ENCODE measurements at regions not wholly inside any gene's neighbourhood (a gene's known extent, or its start where the extent isn't known, plus 50 kb on each side); places are given as distances from the start of the nearest gene placed in this dataset.
"Not testable (repeated sequence)": the region's sequence is repeated elsewhere in the genome, so short reads cannot be mapped to it uniquely, and the experiment has no call there.

- DNase-seq = no peak
Observed at GRCh38 chr12:59344224-59344623, 251.6 kb upstream of the SLC16A7 start.

GRCh38 chr12:59329462-59329861 lies 266.4 kb upstream of the SLC16A7 start:
- no peak for DNase-seq

GRCh38 chr12:59328395-59329075 lies 267.3 kb upstream of the SLC16A7 start:
- not testable (repeated sequence) for DNase-seq

GRCh38 chr12:59326457-59326856 lies 269.4 kb upstream of the SLC16A7 start:
- not testable (repeated sequence) for DNase-seq

- no peak for DNase-seq
Observed at GRCh38 chr12:59322473-59322872, 273.4 kb upstream of the SLC16A7 start.

GRCh38 chr12:59321278-59321677 lies 274.6 kb upstream of the SLC16A7 start:
- DNase-seq = no peak

- no peak for DNase-seq
Observed at GRCh38 chr12:59320112-59320511, 275.7 kb upstream of the SLC16A7 start.

- DNase-seq = no peak
Observed at GRCh38 chr12:59318940-59319339, 276.9 kb upstream of the SLC16A7 start.

GRCh38 chr12:59317598-59317997 lies 278.2 kb upstream of the SLC16A7 start:
- DNase-seq = no peak

GRCh38 chr12:59316938-59317337 lies 278.9 kb upstream of the SLC16A7 start:
- no peak for DNase-seq

- DNase-seq = not testable (repeated sequence)
Observed at GRCh38 chr12:59316354-59316753, 279.5 kb upstream of the SLC16A7 start.

GRCh38 chr12:59314209-59314608 lies 281.6 kb upstream of the SLC16A7 start:
- DNase-seq = no peak

GRCh38 chr12:59304077-59304721 lies 291.6 kb upstream of the SLC16A7 start:
- DNase-seq = no peak

- no peak for DNase-seq
Observed at GRCh38 chr12:59298296-59298695, 297.5 kb upstream of the SLC16A7 start.

- DNase-seq = no peak
Observed at GRCh38 chr12:59294221-59294620, 301.6 kb upstream of the SLC16A7 start.

- no peak for DNase-seq
Observed at GRCh38 chr12:59282999-59283398, 312.8 kb upstream of the SLC16A7 start.

- DNase-seq = not testable (repeated sequence)
Observed at GRCh38 chr12:59273561-59273960, 322.3 kb upstream of the SLC16A7 start.

- DNase-seq = no peak
Observed at GRCh38 chr12:59268295-59268809, 327.5 kb upstream of the SLC16A7 start.

- no peak for DNase-seq
Observed at GRCh38 chr12:59260202-59260601, 335.6 kb upstream of the SLC16A7 start.

GRCh38 chr12:59252731-59253130 lies 332.4 kb upstream of the LRIG3 start:
- no peak for DNase-seq

GRCh38 chr12:59250766-59251165 lies 330.5 kb upstream of the LRIG3 start:
- no peak for DNase-seq

GRCh38 chr12:59240048-59240447 lies 319.7 kb upstream of the LRIG3 start:
- no peak for DNase-seq

- no peak for DNase-seq
Observed at GRCh38 chr12:59234391-59234790, 314.1 kb upstream of the LRIG3 start.

GRCh38 chr12:59230334-59230733 lies 310.0 kb upstream of the LRIG3 start:
- DNase-seq = no peak

- no peak for DNase-seq
Observed at GRCh38 chr12:59219148-59219547, 298.8 kb upstream of the LRIG3 start.

Measured in NCI-H1930 (cell line).